NT2/D1 (cell line): ENCODE measurements at regions not wholly inside any gene's neighbourhood (a gene's known extent, or its start where the extent isn't known, plus 50 kb on each side); places are given as distances from the start of the nearest gene placed in this dataset.

Source experiments
- DNase-seq: peaks from one replicate; pipeline ENCODE4 v3.0.0-alpha.2; 2011; ENCODE audit warnings: low read depth, low spot score
- H3K27me3 ChIP-seq: 2 replicates; pipeline ENCODE4 v1.6.0; 2011; ENCODE audit warnings: mild to moderate bottlenecking; ENCODE audit not compliant: insufficient read length, insufficient read depth
- H3K36me3 ChIP-seq: 2 replicates; pipeline ENCODE4 v1.6.1; 2011; ENCODE audit warnings: mild to moderate bottlenecking, low read length, mixed read lengths; ENCODE audit not compliant: insufficient read depth, insufficient read length
- H3K4me1 ChIP-seq: 2 replicates; pipeline ENCODE4 v1.5.1; 2011; ENCODE audit not compliant: insufficient read depth, insufficient read length
- H3K4me3 ChIP-seq: 2 replicates; pipeline ENCODE4 v1.5.1; 2011; ENCODE audit warnings: low read depth; ENCODE audit not compliant: insufficient read length
- H3K9ac ChIP-seq: 2 replicates; pipeline ENCODE4 v1.6.0; 2011; ENCODE audit warnings: low read depth; ENCODE audit not compliant: insufficient read length
- H3K9me3 ChIP-seq: 2 replicates; pipeline ENCODE4 v1.5.1; 2011; ENCODE audit warnings: mild to moderate bottlenecking, low read length; ENCODE audit not compliant: insufficient read depth
- SUZ12 ChIP-seq: IDR thresholded peaks from 2 replicates; pipeline ENCODE4 v1.6.1; 2011; ENCODE audit not compliant: insufficient read length, insufficient read depth; ENCODE audit errors: extremely low read depth
- YY1 ChIP-seq: IDR thresholded peaks from 2 replicates; pipeline ENCODE4 v1.6.1; 2011; ENCODE audit not compliant: insufficient read length, insufficient read depth
- ZNF274 ChIP-seq: IDR thresholded peaks from 2 replicates; pipeline ENCODE4 v1.6.1; 2011; ENCODE audit warnings: mild to moderate bottlenecking, low read depth, low read length

DNA sequence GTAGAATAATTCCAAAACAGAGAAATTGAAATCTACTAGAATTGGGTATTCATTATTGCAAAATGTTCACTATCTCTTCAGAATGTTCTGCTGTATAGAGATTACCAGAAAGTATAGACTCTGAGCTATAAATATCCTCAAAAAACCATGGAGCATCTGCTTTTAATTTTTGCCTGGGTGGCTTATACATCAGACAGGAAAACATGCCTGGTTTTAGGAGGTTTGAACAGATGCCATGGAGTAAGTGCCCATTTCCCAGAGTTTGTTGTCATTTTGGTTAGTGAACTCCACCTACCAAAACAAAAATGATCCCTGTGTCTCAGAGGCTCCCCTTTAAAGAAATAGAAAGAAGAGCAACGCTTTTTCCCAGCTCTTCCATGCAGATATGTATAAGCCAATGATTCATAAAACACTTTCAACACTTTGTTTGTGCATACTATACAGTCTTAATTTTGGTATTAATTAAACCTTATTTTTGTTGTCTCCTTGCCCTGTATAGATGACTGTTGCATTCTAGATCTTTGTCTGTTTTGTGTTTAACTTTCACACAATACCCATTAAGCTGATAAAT, 68.7 kb downstream of the MEPE start:
- Histone ChIP-seq H3K9me3 (no peaks in the 10 kb centered on the region), H3K27me3 (no peaks in the 10 kb centered on the region), H3K4me3 (no peak overlapping the region), H3K4me1 (no peaks in the 10 kb centered on the region), H3K36me3 (no peaks in the 10 kb centered on the region), H3K9ac (no peak overlapping the region)
- no peak for DNase-seq
- TF ChIP-seq ZNF274 (no peak), YY1 (no peak), SUZ12 (no peak)

DNA sequence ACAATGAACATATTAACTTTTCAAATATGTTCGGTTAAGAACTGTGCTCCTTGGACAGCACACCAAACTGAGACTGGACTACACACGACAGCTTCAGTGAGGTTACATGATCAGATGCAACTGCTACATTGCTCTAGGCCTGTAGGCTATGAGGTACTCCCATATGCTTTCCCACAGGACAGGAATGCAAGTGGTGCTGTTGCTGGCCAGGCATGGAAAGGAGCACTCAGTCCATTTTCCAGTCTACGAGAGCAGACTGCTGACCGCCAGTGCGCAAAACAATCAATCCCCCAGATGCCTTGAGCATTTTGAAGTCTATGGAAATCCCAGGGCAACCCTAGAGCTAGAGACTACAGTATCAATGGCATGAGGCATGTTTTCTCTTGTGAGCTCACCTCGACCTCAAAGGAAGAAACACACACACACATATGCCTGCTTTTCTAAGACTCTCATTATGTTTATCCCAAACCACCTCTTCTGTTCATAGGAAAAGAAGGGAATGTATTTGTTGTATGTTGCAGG, 70.8 kb upstream of the SPP1 start:
- Histone ChIP-seq H3K36me3 (no peaks in the 10 kb centered on the region), H3K4me3 (no peak overlapping the region), H3K27me3 (no peaks in the 10 kb centered on the region), H3K9ac (no peak overlapping the region), H3K4me1 (no peaks in the 10 kb centered on the region), H3K9me3 (no peaks in the 10 kb centered on the region)
- TF ChIP-seq YY1, result no peak
- TF ChIP-seq ZNF274, result no peak
- TF ChIP-seq SUZ12, result no peak
- DNase-seq, result no peak

DNA sequence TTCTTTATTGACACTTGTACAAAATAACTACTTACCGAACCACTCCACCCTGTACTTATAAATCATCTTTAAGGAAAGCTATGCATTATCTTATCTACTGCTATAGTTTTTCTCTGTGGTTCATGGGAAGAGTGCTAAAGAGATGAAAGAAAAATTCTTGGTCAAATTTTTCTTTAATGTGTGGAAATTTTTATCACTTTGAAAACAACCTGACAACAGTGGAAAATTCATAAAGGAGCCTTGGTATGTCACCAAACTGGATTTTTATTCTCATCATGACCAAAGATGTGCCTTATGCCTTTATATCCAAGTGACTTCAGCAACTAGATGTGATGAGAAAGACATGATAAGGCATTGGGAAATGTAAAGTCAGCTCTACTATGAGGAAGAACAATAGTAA, 67.2 kb upstream of the SPP1 start:
- no peak overlapping the region for H3K4me3 ChIP-seq
- no peaks in the 10 kb centered on the region for H3K4me1 ChIP-seq
- H3K36me3 ChIP-seq, result no peaks in the 10 kb centered on the region
- TF ChIP-seq YY1 (no peak), SUZ12 (no peak), ZNF274 (no peak)
- H3K27me3 ChIP-seq, result no peaks in the 10 kb centered on the region
- H3K9me3 ChIP-seq, result peaks cover 9% of the 10 kb centered on the region; the same call in 1 of the 2 replicates
- H3K9ac ChIP-seq, result no peak overlapping the region
- no peak for DNase-seq

DNA sequence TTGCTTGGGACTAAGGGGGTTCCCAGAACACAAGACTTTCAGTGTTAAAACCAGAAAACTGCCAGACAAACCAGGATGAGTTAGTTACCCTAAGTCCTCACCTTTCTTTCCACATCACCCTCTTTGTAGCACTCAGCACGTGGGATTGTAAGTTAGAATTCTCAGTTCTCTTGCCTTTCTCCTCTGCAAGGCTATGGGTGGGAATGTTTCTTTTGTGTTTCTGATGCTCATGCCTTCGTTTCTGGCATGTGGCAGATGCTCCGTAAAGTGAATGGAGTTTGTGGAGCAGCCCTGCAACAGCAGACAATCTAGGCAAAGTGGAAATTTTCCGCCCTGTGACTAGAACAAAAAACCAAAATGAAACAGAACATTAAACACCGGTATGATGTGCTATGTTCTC, 64.7 kb upstream of the SPP1 start:
- H3K27me3 ChIP-seq, result no peaks in the 10 kb centered on the region
- H3K4me1 ChIP-seq, result no peaks in the 10 kb centered on the region
- no peak for TF ChIP-seq SUZ12
- no peak for TF ChIP-seq ZNF274
- TF ChIP-seq YY1, result no peak
- no peak overlapping the region for H3K4me3 ChIP-seq
- no peak overlapping the region for H3K9ac ChIP-seq
- peaks cover 16% of the 10 kb centered on the region; the same call in 1 of the 2 replicates for H3K9me3 ChIP-seq
- no peak for DNase-seq
- no peaks in the 10 kb centered on the region for H3K36me3 ChIP-seq

DNA sequence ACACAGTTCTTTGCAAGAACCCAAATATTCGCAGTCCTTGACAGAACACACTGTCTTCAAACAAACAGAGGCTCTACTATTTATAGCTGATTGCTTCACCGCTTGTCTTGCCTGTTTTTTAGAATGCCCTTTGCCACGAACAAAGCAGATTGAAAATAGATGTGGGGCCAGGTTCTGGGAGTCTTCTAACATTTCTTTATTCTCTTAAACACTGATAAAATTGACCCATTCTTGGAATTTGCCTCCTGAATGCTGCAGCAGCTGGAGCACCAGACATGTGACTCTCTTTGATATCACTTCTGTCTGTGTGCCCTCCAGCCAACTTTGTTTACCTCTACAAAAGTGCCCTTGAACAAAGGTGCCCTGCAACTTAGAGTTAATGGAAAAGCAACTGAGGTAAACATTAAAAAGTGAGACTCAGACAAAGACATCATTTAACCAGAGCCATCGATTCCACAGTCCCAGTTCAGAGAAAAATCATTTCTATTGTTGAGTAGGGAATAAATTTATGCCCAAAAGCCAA, 64.2 kb upstream of the SPP1 start:
- H3K27me3 ChIP-seq, result no peaks in the 10 kb centered on the region
- H3K4me3 ChIP-seq, result no peak overlapping the region
- TF ChIP-seq ZNF274, result no peak
- TF ChIP-seq YY1, result no peak
- TF ChIP-seq SUZ12, result no peak
- DNase-seq, result no peak
- H3K4me1 ChIP-seq, result no peaks in the 10 kb centered on the region
- no peaks in the 10 kb centered on the region for H3K36me3 ChIP-seq
- peaks cover 17% of the 10 kb centered on the region; the same call in 1 of the 2 replicates for H3K9me3 ChIP-seq
- H3K9ac ChIP-seq, result no peak overlapping the region

DNA sequence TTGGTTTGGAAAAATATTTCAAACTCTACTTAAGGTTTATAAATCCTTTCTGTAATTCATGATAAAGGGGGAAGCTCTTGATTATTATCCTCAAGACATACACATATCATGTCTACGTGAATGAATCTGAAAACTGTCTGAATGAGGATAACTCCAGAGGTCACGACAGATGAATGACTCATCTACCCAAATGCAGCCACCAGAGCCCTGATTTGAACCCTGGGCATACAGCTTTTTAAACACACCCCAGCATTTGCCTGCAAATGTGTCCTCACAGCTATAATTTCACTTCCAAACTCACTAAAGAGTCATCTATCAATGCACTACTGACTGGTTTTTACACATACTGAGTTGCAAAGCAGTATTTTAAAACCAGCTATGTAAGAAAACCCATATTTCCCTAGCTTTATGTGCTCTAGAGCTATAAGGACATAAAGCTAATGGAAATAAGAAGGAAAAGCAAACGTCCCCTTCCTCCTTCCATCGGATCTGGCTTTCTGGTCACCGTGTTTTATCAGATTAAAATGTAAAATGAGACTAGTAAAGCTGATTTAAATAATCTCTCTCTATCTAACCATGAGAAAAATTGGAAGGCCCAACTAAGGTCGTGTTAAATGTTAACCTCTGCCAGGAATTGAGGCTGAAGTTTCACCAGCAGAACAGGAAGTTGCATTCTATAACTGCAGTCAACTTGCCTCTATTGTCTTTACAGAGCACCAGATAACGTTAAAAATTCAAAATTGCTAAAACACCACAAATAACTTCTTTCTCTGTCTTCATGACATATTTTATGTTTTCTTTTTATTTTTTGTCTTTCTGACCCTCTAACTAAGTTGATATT, 63.1 kb upstream of the SPP1 start:
- no peaks in the 10 kb centered on the region for H3K36me3 ChIP-seq
- H3K9me3 ChIP-seq, result peaks cover 17% of the 10 kb centered on the region; the same call in 1 of the 2 replicates
- TF ChIP-seq ZNF274 (no peak), SUZ12 (no peak), YY1 (no peak)
- no peaks in the 10 kb centered on the region for H3K4me1 ChIP-seq
- no peaks in the 10 kb centered on the region for H3K27me3 ChIP-seq
- H3K4me3 ChIP-seq, result no peak overlapping the region
- no peak overlapping the region for H3K9ac ChIP-seq
- DNase-seq, result no peak

DNA sequence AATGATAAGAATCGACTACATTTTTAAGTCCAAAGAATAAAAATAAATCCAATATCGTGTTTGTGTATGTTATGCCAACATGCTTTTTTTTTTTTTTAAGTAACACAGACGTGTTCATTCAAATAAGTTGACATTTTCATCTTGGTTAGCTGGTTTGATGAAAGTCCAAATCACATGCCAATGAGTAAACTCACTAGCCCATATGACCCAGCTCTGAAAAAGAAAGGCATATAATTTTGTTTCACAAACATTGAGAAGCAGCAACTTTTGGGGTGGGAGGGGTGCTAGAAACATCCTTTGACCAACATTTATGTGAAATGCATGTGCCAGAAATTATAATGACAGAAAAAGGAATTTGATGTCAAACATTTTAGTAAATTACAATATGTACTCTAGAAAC, 61.6 kb upstream of the SPP1 start:
- DNase-seq, result no peak
- Histone ChIP-seq H3K9me3 (peaks cover 18% of the 10 kb centered on the region), H3K36me3 (no peaks in the 10 kb centered on the region), H3K4me1 (no peaks in the 10 kb centered on the region), H3K27me3 (no peaks in the 10 kb centered on the region), H3K9ac (no peak overlapping the region), H3K4me3 (no peak overlapping the region)
- TF ChIP-seq ZNF274 (no peak), SUZ12 (no peak), YY1 (no peak)
